GM12875 (cell line): ENCODE measurements at regions not wholly inside any gene's neighbourhood (a gene's known extent, or its start where the extent isn't known, plus 50 kb on each side); places are given as distances from the start of the nearest gene placed in this dataset.

ENCODE experiments used
- H3K4me3 ChIP-seq: one replicate; pipeline ENCODE4 v1.5.1; 2011; ENCODE audit warnings: low read depth, low read length, control low read depth
- TF ChIP-seq, protein P1 (sequence below): IDR thresholded peaks from 2 replicates; pipeline ENCODE4 v1.5.1; 2011; ENCODE audit warnings: low read depth, mild to moderate bottlenecking, control low read depth, inconsistent platforms, low read length, moderate library complexity, borderline replicate concordance; ENCODE audit not compliant: insufficient read depth

GRCh38 chr5:3323144-3323543 lies 272.5 kb upstream of the IRX1 start:
- TF ChIP-seq, protein P1, sequence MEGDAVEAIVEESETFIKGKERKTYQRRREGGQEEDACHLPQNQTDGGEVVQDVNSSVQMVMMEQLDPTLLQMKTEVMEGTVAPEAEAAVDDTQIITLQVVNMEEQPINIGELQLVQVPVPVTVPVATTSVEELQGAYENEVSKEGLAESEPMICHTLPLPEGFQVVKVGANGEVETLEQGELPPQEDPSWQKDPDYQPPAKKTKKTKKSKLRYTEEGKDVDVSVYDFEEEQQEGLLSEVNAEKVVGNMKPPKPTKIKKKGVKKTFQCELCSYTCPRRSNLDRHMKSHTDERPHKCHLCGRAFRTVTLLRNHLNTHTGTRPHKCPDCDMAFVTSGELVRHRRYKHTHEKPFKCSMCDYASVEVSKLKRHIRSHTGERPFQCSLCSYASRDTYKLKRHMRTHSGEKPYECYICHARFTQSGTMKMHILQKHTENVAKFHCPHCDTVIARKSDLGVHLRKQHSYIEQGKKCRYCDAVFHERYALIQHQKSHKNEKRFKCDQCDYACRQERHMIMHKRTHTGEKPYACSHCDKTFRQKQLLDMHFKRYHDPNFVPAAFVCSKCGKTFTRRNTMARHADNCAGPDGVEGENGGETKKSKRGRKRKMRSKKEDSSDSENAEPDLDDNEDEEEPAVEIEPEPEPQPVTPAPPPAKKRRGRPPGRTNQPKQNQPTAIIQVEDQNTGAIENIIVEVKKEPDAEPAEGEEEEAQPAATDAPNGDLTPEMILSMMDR: no peak

DNA sequence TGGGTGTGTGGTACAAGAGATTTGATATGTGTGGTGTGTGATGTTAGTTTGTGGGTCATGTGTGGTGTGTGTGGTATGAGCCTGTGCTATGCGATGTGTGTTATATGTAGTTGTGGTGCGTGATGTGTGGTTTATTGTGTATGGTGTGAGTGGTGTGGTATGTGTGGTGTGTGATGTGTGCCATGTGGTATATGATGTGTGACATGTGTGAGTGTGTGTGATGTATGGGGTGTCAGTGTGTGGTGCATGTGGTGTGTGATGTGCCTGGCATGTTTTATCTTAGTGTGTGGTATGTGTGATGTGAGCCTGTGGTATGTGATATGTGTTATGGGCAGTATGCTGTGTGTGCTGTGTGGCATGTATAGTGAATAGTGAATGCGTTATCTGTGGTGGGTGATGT lies 273.0 kb upstream of the IRX1 start:
- TF ChIP-seq, protein P1: no peak
- H3K4me3 ChIP-seq: no peak overlapping the region

More at GRCh38 chr5:3323144-3323543, 272.5 kb upstream of the IRX1 start:
- H3K4me3 ChIP-seq: no peak overlapping the region

GRCh38 chr5:3321923-3322322 lies 273.7 kb upstream of the IRX1 start:
- no peak overlapping the region for H3K4me3 ChIP-seq

GRCh38 chr5:3321119-3321760 lies 274.4 kb upstream of the IRX1 start:
- H3K4me3 ChIP-seq: no peak overlapping the region

More at GRCh38 chr5:3321923-3322322, 273.7 kb upstream of the IRX1 start:
- TF ChIP-seq, protein P1: no peak

DNA sequence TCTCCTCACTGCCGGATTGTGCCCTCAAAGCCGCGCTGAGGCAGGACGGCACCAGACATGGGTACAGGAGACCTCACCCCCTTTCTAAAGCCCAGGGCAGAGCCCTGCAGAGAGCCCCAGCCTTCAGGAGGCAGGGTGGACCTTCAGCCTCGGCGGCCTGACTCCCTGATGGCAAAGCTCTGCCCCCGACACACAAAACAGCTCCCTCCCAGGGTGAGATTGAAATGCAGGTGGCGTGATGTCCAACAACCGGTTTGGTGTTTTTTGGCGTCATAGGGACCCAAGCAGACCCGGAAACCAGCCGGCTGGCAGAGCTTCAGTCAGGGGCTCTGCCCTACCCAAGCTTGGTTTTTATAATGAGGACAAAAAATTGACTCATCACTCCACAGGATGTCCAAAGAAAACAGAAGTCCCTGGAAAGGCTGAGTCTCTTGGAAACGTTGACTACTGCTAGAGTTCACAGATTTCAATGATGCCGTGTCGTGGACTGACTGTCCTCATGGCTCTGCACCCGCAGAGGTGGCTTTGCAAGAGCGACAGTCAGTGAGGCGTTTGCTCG lies 275.2 kb upstream of the IRX1 start:
- no peak overlapping the region for H3K4me3 ChIP-seq
- TF ChIP-seq, protein P1: no peak

More at GRCh38 chr5:3321119-3321760, 274.4 kb upstream of the IRX1 start:
- TF ChIP-seq, protein P1: no peak

GRCh38 chr5:3317051-3317795 lies 278.4 kb upstream of the IRX1 start:
- TF ChIP-seq, protein P1: no peak
- no peak overlapping the region for H3K4me3 ChIP-seq
